GM12878 (cell line): ENCODE measurements at regions not wholly inside any gene's neighbourhood (a gene's known extent, or its start where the extent isn't known, plus 50 kb on each side); places are given as distances from the start of the nearest gene placed in this dataset.

Experiments used
- ATAC-seq: fragments of 200-7000 bp; cut with Tn5 transposase; 3 replicates; pipeline ENCODE4 v1.9.1; 2020; ENCODE audit warnings: mild to moderate bottlenecking, moderate library complexity
- BruUV-seq: library from RNA; stranded (reverse); fragments of 400-500 nt; replicated peaks from 2 replicates; lab custom pipeline; 2021; lab: Mats Ljungman, UMichigan
- CTCF ChIA-PET: fragments of 300-600 bp; sonication (Branson Sonifier 250); formaldehyde crosslinking; extraction: SDS; loops from one replicate; lab custom pipeline; 2021; ENCODE audit warnings: inconsistent platforms; lab: Yijun Ruan, JAX
- POLR2A ChIA-PET: fragments of 350-600 bp; formaldehyde crosslinking; extraction: SDS; loops from one replicate; lab custom pipeline; 2021; ENCODE audit warnings: inconsistent platforms; lab: Charles Lee
- RAD21 ChIA-PET: fragments of 300-600 bp; sonication (Branson Sonifier 250); formaldehyde crosslinking; loops from one replicate; lab custom pipeline; 2023; ENCODE audit warnings: antibody characterized with exemption; ENCODE audit not compliant: unreplicated experiment; lab: Charles Lee
- SMC1A ChIA-PET: fragments of 300-600 bp; sonication (Branson Sonifier 250); formaldehyde crosslinking; loops from one replicate; lab custom pipeline; 2023; ENCODE audit not compliant: unreplicated experiment, uncharacterized antibody; lab: Charles Lee
- DNase-seq: peaks from one replicate; pipeline ENCODE4 v3.0.0-alpha.2; 2011; ENCODE audit warnings: low read depth, low spot score
- FAIRE-seq: peaks from 3 replicates; lab custom pipeline; 2011; peaks lifted over from hg19 to GRCh38; lab: Jason Lieb, UNC
- H2AFZ ChIP-seq: 2 replicates; pipeline ENCODE4 v1.6.0; 2011; ENCODE audit warnings: low read depth, low read length, control low read depth; ENCODE audit not compliant: control insufficient read depth
- H3K27ac ChIP-seq: 2 replicates; pipeline ENCODE4 v1.5.1; 2011; ENCODE audit warnings: control low read depth; ENCODE audit not compliant: control insufficient read depth, insufficient read depth
- H3K27me3 ChIP-seq, 2 experiments: replicated peaks in 1 of 2; 2 replicates each; pipeline versions ENCODE4 v1.6.0 to v1.6.1; 2011; ENCODE audit warnings: low read length in 1 of 2; ENCODE audit not compliant: control insufficient read depth in 2 of 2, insufficient read depth in 2 of 2
- H3K36me3 ChIP-seq, 2 experiments: 2 replicates each; pipeline ENCODE4 v1.5.1; 2011; ENCODE audit warnings: low read length in 1 of 2; ENCODE audit not compliant: control insufficient read depth in 2 of 2, insufficient read depth in 2 of 2
- H3K4me1 ChIP-seq: 2 replicates; pipeline ENCODE4 v1.6.1; 2011; ENCODE audit warnings: mild to moderate bottlenecking, low read length, moderate library complexity, mixed read lengths; ENCODE audit not compliant: control insufficient read depth, insufficient read depth
- H3K4me2 ChIP-seq: 2 replicates; pipeline ENCODE4 v1.6.0; 2011; ENCODE audit warnings: control low read depth; ENCODE audit not compliant: control insufficient read depth, insufficient read depth
- H3K4me3 ChIP-seq: fragments of 200-600 bp; sonication (generic); 2 replicates; pipeline ENCODE4 v1.5.1; 2016
- H3K79me2 ChIP-seq: 2 replicates; pipeline ENCODE4 v1.6.0; 2011; ENCODE audit warnings: low read length; ENCODE audit not compliant: control insufficient read depth, insufficient read depth
- H3K9ac ChIP-seq: 2 replicates; pipeline ENCODE4 v1.8.0; 2011; ENCODE audit warnings: low read length, control low read depth, mixed read lengths; ENCODE audit not compliant: control insufficient read depth, insufficient read depth
- H3K9me3 ChIP-seq: replicated peaks from 3 replicates; pipeline ENCODE4 v1.5.1; 2011; ENCODE audit warnings: mild to moderate bottlenecking, low read length; ENCODE audit not compliant: control insufficient read depth, insufficient read depth
- H4K20me1 ChIP-seq: 2 replicates; pipeline ENCODE4 v1.6.0; 2011; ENCODE audit not compliant: control insufficient read depth, insufficient read depth
- BACH1 ChIP-seq: fragments of 450-650 bp; IDR thresholded peaks from 2 replicates; pipeline ENCODE4 v1.6.1; 2017; ENCODE audit warnings: mild to moderate bottlenecking, borderline replicate concordance
- BRCA1 ChIP-seq: IDR thresholded peaks from 2 replicates; pipeline ENCODE4 v1.6.1; 2011; ENCODE audit warnings: low read depth, low read length, improper control_type of control experiment
- CHD2 ChIP-seq: IDR thresholded peaks from 2 replicates; pipeline ENCODE4 v1.6.1; 2011; ENCODE audit warnings: low read depth, low read length, improper control_type of control experiment, borderline replicate concordance
- IKZF2 ChIP-seq, 2 experiments: fragments of 450-650 bp; IDR thresholded peaks; 2 replicates each; pipeline ENCODE4 v1.6.1; 2017; ENCODE audit warnings: mild to moderate bottlenecking in 2 of 2, moderate library complexity in 2 of 2
- JUND ChIP-seq: IDR thresholded peaks from 2 replicates; pipeline ENCODE4 v1.6.1; 2012; ENCODE audit warnings: low read depth, mild to moderate bottlenecking, low read length, improper control_type of control experiment, moderate library complexity
- NBN ChIP-seq: fragments of 450-650 bp; IDR thresholded peaks from 2 replicates; pipeline ENCODE4 v1.6.1; 2016
- NFIC ChIP-seq: IDR thresholded peaks from 2 replicates; pipeline ENCODE4 v1.6.1; 2012; ENCODE audit warnings: low read depth, mild to moderate bottlenecking, inconsistent platforms, low read length, moderate library complexity
- WGBS: methylation state at CpG from one replicate; pipeline ENCODE4 v1.1.6; 2016; ENCODE audit warnings: low lambda C conversion rate; ENCODE audit not compliant: insufficient replicate concordance, insufficient coverage; ENCODE audit errors: missing lambda C conversion rate; 5-methylcytosine and 5-hydroxymethylcytosine counted together
- in situ Hi-C: fragments of 300-500 bp; cut with MboI; formaldehyde crosslinking; loops from 9 replicates; pipeline ENCODE4 v1.14.3; 2018; ENCODE audit warnings: mixed read lengths
- intact Hi-C: fragments of 100-400 bp; cut with micrococcal nuclease; formaldehyde crosslinking; loops from one replicate; pipeline ENCODE4 v1.14.2; 2022; ENCODE audit not compliant: unreplicated experiment
- TF ChIP-seq, protein P1 (sequence below): fragments of 450-650 bp; IDR thresholded peaks from 2 replicates; pipeline ENCODE4 v1.6.1; 2014; ENCODE audit warnings: mild to moderate bottlenecking
- TF ChIP-seq, protein P2 (sequence below): fragments of 450-650 bp; IDR thresholded peaks from 2 replicates; pipeline ENCODE4 v1.6.1; 2018; ENCODE audit warnings: mild to moderate bottlenecking, low read depth, moderate library complexity; ENCODE audit not compliant: partially characterized antibody
- TF ChIP-seq, protein P3 (sequence below): fragments of 450-650 bp; IDR thresholded peaks from 2 replicates; pipeline ENCODE4 v1.6.1; 2017; ENCODE audit warnings: mild to moderate bottlenecking, moderate library complexity
- TF ChIP-seq, protein P4 (sequence below): IDR thresholded peaks from 2 replicates; pipeline ENCODE4 v1.6.1; 2012; ENCODE audit warnings: low read depth, low read length, improper control_type of control experiment
- TF ChIP-seq, protein P5 (sequence below): IDR thresholded peaks from 2 replicates; pipeline ENCODE4 v1.6.1; 2011; ENCODE audit warnings: low read depth, mild to moderate bottlenecking, low read length, moderate library complexity, borderline replicate concordance; ENCODE audit errors: extremely low read depth

DNA sequence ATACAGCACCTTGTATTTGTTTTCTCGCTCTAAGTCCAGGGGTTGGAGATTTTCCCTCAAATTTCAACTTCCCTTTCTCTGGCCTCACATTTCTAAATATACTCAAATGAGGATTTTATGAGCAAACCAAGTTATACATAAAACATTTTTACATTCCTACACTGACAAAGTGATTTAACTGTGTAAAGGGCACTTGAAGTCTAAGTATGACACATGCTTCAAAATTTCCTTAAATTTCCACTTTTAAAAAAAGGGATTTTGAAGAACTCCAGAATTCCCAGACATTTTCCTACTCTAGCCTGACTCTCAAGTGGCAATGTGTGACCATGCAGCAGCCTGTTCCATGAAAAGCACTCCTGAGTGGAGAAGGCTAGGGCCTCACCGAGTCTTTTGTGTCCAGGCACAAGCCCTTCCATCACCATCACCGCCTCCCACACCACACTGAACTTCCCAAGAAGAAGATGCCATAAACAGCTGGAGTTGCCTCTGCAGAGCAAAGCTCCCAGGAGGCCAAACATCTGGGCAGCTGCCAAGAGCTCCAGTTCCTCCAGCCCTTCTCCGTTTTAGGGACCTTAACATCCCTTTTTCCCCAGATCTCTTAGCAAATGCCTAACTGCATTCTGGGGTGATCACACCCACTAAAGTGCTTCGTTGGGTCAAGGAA, 68.9 kb downstream of the NCR2 start:
- RAD21 ChIA-PET = no interaction called here
- CTCF ChIA-PET = no interaction called here
- Histone ChIP-seq H3K27me3 (peaks cover 0 to under 1% of the 10 kb centered on the region in 2 experiments; a peak in 1 of 4 replicates), H3K27ac (no peak overlapping the region), H3K4me1 (no peaks in the 10 kb centered on the region), H3K4me3 (no peak overlapping the region), H3K9ac (no peak overlapping the region), H3K9me3 (peaks cover 2% of the 10 kb centered on the region; the same call in 2 of the 3 replicates), H3K79me2 (no peaks in the 10 kb centered on the region), H2AFZ (no peak overlapping the region), H3K36me3 (no peaks in the 10 kb centered on the region), H3K4me2 (no peak overlapping the region), H4K20me1 (no peaks in the 10 kb centered on the region)
- intact Hi-C loops = no loop called here
- ATAC-seq (no peak), DNase-seq (no peak), FAIRE-seq (no peak)
- in situ Hi-C loops = no loop called here
- no peak for TF ChIP-seq NFIC
- TF ChIP-seq CHD2 = no peak
- no peak for TF ChIP-seq NBN
- TF ChIP-seq BACH1 = no peak
- TF ChIP-seq IKZF2 (IDR thresholded peaks at IDR 0.05) = no peak
- TF ChIP-seq, protein P1, sequence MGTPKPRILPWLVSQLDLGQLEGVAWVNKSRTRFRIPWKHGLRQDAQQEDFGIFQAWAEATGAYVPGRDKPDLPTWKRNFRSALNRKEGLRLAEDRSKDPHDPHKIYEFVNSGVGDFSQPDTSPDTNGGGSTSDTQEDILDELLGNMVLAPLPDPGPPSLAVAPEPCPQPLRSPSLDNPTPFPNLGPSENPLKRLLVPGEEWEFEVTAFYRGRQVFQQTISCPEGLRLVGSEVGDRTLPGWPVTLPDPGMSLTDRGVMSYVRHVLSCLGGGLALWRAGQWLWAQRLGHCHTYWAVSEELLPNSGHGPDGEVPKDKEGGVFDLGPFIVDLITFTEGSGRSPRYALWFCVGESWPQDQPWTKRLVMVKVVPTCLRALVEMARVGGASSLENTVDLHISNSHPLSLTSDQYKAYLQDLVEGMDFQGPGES = no peak
- TF ChIP-seq, protein P2, sequence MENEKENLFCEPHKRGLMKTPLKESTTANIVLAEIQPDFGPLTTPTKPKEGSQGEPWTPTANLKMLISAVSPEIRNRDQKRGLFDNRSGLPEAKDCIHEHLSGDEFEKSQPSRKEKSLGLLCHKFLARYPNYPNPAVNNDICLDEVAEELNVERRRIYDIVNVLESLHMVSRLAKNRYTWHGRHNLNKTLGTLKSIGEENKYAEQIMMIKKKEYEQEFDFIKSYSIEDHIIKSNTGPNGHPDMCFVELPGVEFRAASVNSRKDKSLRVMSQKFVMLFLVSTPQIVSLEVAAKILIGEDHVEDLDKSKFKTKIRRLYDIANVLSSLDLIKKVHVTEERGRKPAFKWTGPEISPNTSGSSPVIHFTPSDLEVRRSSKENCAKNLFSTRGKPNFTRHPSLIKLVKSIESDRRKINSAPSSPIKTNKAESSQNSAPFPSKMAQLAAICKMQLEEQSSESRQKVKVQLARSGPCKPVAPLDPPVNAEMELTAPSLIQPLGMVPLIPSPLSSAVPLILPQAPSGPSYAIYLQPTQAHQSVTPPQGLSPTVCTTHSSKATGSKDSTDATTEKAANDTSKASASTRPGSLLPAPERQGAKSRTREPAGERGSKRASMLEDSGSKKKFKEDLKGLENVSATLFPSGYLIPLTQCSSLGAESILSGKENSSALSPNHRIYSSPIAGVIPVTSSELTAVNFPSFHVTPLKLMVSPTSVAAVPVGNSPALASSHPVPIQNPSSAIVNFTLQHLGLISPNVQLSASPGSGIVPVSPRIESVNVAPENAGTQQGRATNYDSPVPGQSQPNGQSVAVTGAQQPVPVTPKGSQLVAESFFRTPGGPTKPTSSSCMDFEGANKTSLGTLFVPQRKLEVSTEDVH = no peak
- TF ChIP-seq JUND = no peak
- TF ChIP-seq BRCA1 = no peak
- TF ChIP-seq, protein P3, sequence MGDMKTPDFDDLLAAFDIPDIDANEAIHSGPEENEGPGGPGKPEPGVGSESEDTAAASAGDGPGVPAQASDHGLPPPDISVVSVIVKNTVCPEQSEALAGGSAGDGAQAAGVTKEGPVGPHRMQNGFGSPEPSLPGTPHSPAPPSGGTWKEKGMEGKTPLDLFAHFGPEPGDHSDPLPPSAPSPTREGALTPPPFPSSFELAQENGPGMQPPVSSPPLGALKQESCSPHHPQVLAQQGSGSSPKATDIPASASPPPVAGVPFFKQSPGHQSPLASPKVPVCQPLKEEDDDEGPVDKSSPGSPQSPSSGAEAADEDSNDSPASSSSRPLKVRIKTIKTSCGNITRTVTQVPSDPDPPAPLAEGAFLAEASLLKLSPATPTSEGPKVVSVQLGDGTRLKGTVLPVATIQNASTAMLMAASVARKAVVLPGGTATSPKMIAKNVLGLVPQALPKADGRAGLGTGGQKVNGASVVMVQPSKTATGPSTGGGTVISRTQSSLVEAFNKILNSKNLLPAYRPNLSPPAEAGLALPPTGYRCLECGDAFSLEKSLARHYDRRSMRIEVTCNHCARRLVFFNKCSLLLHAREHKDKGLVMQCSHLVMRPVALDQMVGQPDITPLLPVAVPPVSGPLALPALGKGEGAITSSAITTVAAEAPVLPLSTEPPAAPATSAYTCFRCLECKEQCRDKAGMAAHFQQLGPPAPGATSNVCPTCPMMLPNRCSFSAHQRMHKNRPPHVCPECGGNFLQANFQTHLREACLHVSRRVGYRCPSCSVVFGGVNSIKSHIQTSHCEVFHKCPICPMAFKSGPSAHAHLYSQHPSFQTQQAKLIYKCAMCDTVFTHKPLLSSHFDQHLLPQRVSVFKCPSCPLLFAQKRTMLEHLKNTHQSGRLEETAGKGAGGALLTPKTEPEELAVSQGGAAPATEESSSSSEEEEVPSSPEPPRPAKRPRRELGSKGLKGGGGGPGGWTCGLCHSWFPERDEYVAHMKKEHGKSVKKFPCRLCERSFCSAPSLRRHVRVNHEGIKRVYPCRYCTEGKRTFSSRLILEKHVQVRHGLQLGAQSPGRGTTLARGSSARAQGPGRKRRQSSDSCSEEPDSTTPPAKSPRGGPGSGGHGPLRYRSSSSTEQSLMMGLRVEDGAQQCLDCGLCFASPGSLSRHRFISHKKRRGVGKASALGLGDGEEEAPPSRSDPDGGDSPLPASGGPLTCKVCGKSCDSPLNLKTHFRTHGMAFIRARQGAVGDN = no peak
- TF ChIP-seq, protein P4, sequence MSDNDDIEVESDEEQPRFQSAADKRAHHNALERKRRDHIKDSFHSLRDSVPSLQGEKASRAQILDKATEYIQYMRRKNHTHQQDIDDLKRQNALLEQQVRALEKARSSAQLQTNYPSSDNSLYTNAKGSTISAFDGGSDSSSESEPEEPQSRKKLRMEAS = no peak
- TF ChIP-seq, protein P5, sequence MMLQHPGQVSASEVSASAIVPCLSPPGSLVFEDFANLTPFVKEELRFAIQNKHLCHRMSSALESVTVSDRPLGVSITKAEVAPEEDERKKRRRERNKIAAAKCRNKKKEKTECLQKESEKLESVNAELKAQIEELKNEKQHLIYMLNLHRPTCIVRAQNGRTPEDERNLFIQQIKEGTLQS = no peak
- SMC1A ChIA-PET = interaction anchor here (1.0 kb wide), 1 partner anchor 13 kb away, joined by 3 read pairs; no protein-coding TSS in a partner anchor
- BruUV-seq = no TSS peak
- WGBS = 2% methylated on average over 5 of the region's 5 CpGs
- POLR2A ChIA-PET = no interaction called here
